Endodermal cell (in vitro differentiated cells): ENCODE measurements at regions not wholly inside any gene's neighbourhood (a gene's known extent, or its start where the extent isn't known, plus 50 kb on each side); places are given as distances from the start of the nearest gene placed in this dataset.
A peak's percentile ranks its signal among the peaks of the same experiment; 100 is the strongest.

ENCODE experiments used
- DNase-seq: peaks from one replicate; pipeline ENCODE4 v3.0.0-alpha.2; 2017
- H3K27ac ChIP-seq: 2 replicates; pipeline ENCODE4 v1.5.1; 2013; ENCODE audit warnings: mild to moderate bottlenecking, low read depth, low read length, moderate library complexity
- H3K27me3 ChIP-seq: 2 replicates; pipeline ENCODE4 v1.6.1; 2013; ENCODE audit warnings: mild to moderate bottlenecking, low read length, moderate library complexity; ENCODE audit not compliant: insufficient read depth, control insufficient read depth, poor library complexity, severe bottlenecking
- H3K36me3 ChIP-seq: 2 replicates; pipeline ENCODE4 v1.7.0; 2013; ENCODE audit warnings: mild to moderate bottlenecking, low read length, moderate library complexity; ENCODE audit not compliant: control insufficient read depth, insufficient read depth
- H3K4me1 ChIP-seq: one replicate; pipeline ENCODE4 v1.7.0; 2013; ENCODE audit warnings: low read length; ENCODE audit not compliant: control insufficient read depth, insufficient read depth
- H3K4me3 ChIP-seq: 2 replicates; pipeline ENCODE4 v1.5.1; 2013; ENCODE audit warnings: mild to moderate bottlenecking, low read length, moderate library complexity
- H3K9ac ChIP-seq: 2 replicates; pipeline ENCODE4 v1.6.1; 2013; ENCODE audit warnings: mild to moderate bottlenecking, low read length, moderate library complexity; ENCODE audit not compliant: poor library complexity, severe bottlenecking; ENCODE audit errors: extremely low read depth
- H3K9me3 ChIP-seq: 2 replicates; pipeline ENCODE4 v1.6.1; 2013; ENCODE audit warnings: mild to moderate bottlenecking, low read length, moderate library complexity; ENCODE audit not compliant: control insufficient read depth
- H3K27ac Mint-ChIP-seq: 2 replicates; pipeline ENCODE4 v1.8.0; 2020; ENCODE audit warnings: mixed read lengths
- H3K27me3 Mint-ChIP-seq: 2 replicates; pipeline ENCODE4 v1.8.0; 2021; ENCODE audit warnings: mild to moderate bottlenecking, mixed read lengths; ENCODE audit not compliant: insufficient read depth
- H3K36me3 Mint-ChIP-seq: 2 replicates; pipeline ENCODE4 v1.8.0; 2020; ENCODE audit warnings: low read depth, mixed read lengths
- H3K4me1 Mint-ChIP-seq: 2 replicates; pipeline ENCODE4 v1.8.0; 2020; ENCODE audit warnings: mixed read lengths
- H3K4me3 Mint-ChIP-seq: 2 replicates; pipeline ENCODE4 v1.8.0; 2020; ENCODE audit warnings: mild to moderate bottlenecking, moderate library complexity, mixed read lengths
- H3K9me3 Mint-ChIP-seq: 2 replicates; pipeline ENCODE4 v1.8.0; 2020; ENCODE audit warnings: mild to moderate bottlenecking, mixed read lengths
- CTCF ChIP-seq: fragments of 200-600 bp; sonication (generic); conservative IDR thresholded peaks from 2 replicates; pipeline ENCODE4 v1.5.0; 2021; ENCODE audit warnings: antibody characterized with exemption, mild to moderate bottlenecking
- WGBS, 2 experiments: methylation state at CpG; one replicate each; pipeline versions ENCODE4 v1.1.5 to v1.1.7; 2013; ENCODE audit warnings: missing lambda C conversion rate in 2 of 2, mixed read lengths in 1 of 2; ENCODE audit not compliant: insufficient coverage in 1 of 2, insufficient read length in 1 of 2; 5-methylcytosine and 5-hydroxymethylcytosine counted together

- DNase-seq, result peak; percentile 73
- no peaks in the 10 kb centered on the region for H3K4me1 Mint-ChIP-seq
- Histone ChIP-seq H3K9me3 (no peaks in the 10 kb centered on the region), H3K9ac (no peak overlapping the region), H3K27me3 (no peaks in the 10 kb centered on the region), H3K36me3 (no peaks in the 10 kb centered on the region), H3K4me1 (no peaks in the 10 kb centered on the region), H3K4me3 (no peak overlapping the region), H3K27ac (no peak overlapping the region)
- H3K9me3 Mint-ChIP-seq, result no peaks in the 10 kb centered on the region
- peak; percentile 77 for TF ChIP-seq CTCF
- no peaks in the 10 kb centered on the region for H3K36me3 Mint-ChIP-seq
- H3K4me3 Mint-ChIP-seq, result no peak overlapping the region
- H3K27me3 Mint-ChIP-seq, result no peaks in the 10 kb centered on the region
- H3K27ac Mint-ChIP-seq, result no peak overlapping the region
- 79 to 100% methylated on average over 3 to 5 of the region's 5 CpGs for WGBS, 2 experiments
These were observed 499.0 kb downstream of the CPS1 start for GRCh38 chr2:211055438-211055837.

GRCh38 chr2:211061612-211062296, 505.4 kb downstream of the CPS1 start:
- Histone ChIP-seq H3K27ac (no peak overlapping the region), H3K4me3 (no peak overlapping the region), H3K4me1 (no peaks in the 10 kb centered on the region), H3K27me3 (no peaks in the 10 kb centered on the region), H3K9ac (no peak overlapping the region), H3K9me3 (no peaks in the 10 kb centered on the region), H3K36me3 (no peaks in the 10 kb centered on the region)
- H3K27me3 Mint-ChIP-seq, result no peaks in the 10 kb centered on the region
- H3K4me3 Mint-ChIP-seq, result no peak overlapping the region
- no peaks in the 10 kb centered on the region for H3K4me1 Mint-ChIP-seq
- H3K27ac Mint-ChIP-seq, result no peak overlapping the region
- no peak for TF ChIP-seq CTCF
- no peaks in the 10 kb centered on the region for H3K9me3 Mint-ChIP-seq
- WGBS, 2 experiments, result 90 to 95% methylated on average over 2 to 4 of the region's 4 CpGs
- H3K36me3 Mint-ChIP-seq, result no peaks in the 10 kb centered on the region
- no peak for DNase-seq

GRCh38 chr2:211062297-211062612, 505.9 kb downstream of the CPS1 start:
- 84 to 100% methylated on average over 1 to 5 of the region's 5 CpGs for WGBS, 2 experiments
- Histone ChIP-seq H3K36me3 (no peaks in the 10 kb centered on the region), H3K27me3 (no peaks in the 10 kb centered on the region), H3K4me3 (no peak overlapping the region), H3K27ac (no peak overlapping the region), H3K9ac (no peak overlapping the region), H3K4me1 (no peaks in the 10 kb centered on the region), H3K9me3 (no peaks in the 10 kb centered on the region)
- no peaks in the 10 kb centered on the region for H3K36me3 Mint-ChIP-seq
- no peaks in the 10 kb centered on the region for H3K27me3 Mint-ChIP-seq
- TF ChIP-seq CTCF, result no peak
- no peaks in the 10 kb centered on the region for H3K9me3 Mint-ChIP-seq
- no peak for DNase-seq
- no peak overlapping the region for H3K27ac Mint-ChIP-seq
- no peak overlapping the region for H3K4me3 Mint-ChIP-seq
- peaks cover 4% of the 10 kb centered on the region for H3K4me1 Mint-ChIP-seq
